OCI-LY3 (cell line): ENCODE measurements at regions not wholly inside any gene's neighbourhood (a gene's known extent, or its start where the extent isn't known, plus 50 kb on each side); places are given as distances from the start of the nearest gene placed in this dataset.
"Not testable (repeated sequence)": the region's sequence is repeated elsewhere in the genome, so short reads cannot be mapped to it uniquely, and the experiment has no call there.

ENCODE experiments used
- H2AFZ ChIP-seq: fragments of 200-600, 300-600 bp; shearing (Covaris generic); 2 replicates; pipeline ENCODE4 v1.6.0; 2014; ENCODE audit warnings: antibody characterized with exemption, low read depth, low read length
- H3K27ac ChIP-seq: fragments of 200-600, 300-600 bp; sonication (generic); 2 replicates; pipeline ENCODE4 v1.5.1; 2014; ENCODE audit warnings: mild to moderate bottlenecking, low read length, moderate library complexity, mixed read lengths
- H3K27me3 ChIP-seq: fragments of 200-600, 300-600 bp; sonication (generic); 2 replicates; pipeline ENCODE4 v1.6.1; 2014; ENCODE audit warnings: low read depth, low read length, mixed read lengths
- H3K36me3 ChIP-seq: fragments of 200-600, 300-600 bp; sonication (generic); replicated peaks from 2 replicates; pipeline ENCODE3; 2014; ENCODE audit warnings: low read depth, low read length, mixed read lengths
- H3K4me1 ChIP-seq: fragments of 300-600, 200-600 bp; sonication (generic); 2 replicates; pipeline ENCODE4 v1.6.1; 2014; ENCODE audit warnings: low read length, mixed read lengths
- H3K4me2 ChIP-seq: fragments of 200-600, 300-600 bp; sonication (generic); 2 replicates; pipeline ENCODE4 v1.6.1; 2014; ENCODE audit warnings: low read length, mixed read lengths
- H3K4me3 ChIP-seq: fragments of 300-600, 200-600 bp; sonication (generic); 2 replicates; pipeline ENCODE4 v1.5.1; 2014; ENCODE audit warnings: antibody characterized with exemption, mild to moderate bottlenecking, low read length, moderate library complexity
- H3K79me2 ChIP-seq: fragments of 300-600, 200-600 bp; shearing (Covaris generic); 2 replicates; pipeline ENCODE4 v1.6.1; 2014; ENCODE audit warnings: mild to moderate bottlenecking, low read length, mixed read lengths
- H3K9ac ChIP-seq: fragments of 300-600, 200-600 bp; shearing (Covaris generic); 2 replicates; pipeline ENCODE4 v1.6.0; 2014; ENCODE audit warnings: mild to moderate bottlenecking, low read length, moderate library complexity
- H3K9me3 ChIP-seq: fragments of 200-600, 300-600 bp; shearing (Covaris generic); 2 replicates; pipeline ENCODE4 v1.6.1; 2014; ENCODE audit warnings: low read length, mixed read lengths; ENCODE audit not compliant: insufficient read depth
- H4K20me1 ChIP-seq: fragments of 200-600, 300-600 bp; sonication (generic); 2 replicates; pipeline ENCODE4 v1.6.1; 2016; ENCODE audit warnings: low read length, mixed read lengths; ENCODE audit not compliant: insufficient read depth
- CTCF ChIP-seq: fragments of 200-600, 300-600 bp; sonication (generic); IDR thresholded peaks from 2 replicates; pipeline ENCODE4 v1.5.1; 2014; ENCODE audit warnings: antibody characterized with exemption, low read length, low read depth
- EZH2phosphoT487 ChIP-seq: fragments of 200-600 bp; shearing (Covaris generic); IDR thresholded peaks from 2 replicates; pipeline ENCODE4 v1.6.1; 2018; ENCODE audit warnings: antibody characterized with exemption, mixed run types, low read depth

GRCh38 chrX:34270434-34270833 is 138.3 kb upstream of the FAM47A start:
- H3K27ac ChIP-seq: no peak overlapping the region
- no peaks in the 10 kb centered on the region for H3K36me3 ChIP-seq
- TF ChIP-seq CTCF (no peak), EZH2phosphoT487 (no peak)
- no peak overlapping the region for H2AFZ ChIP-seq
- H3K4me2 ChIP-seq: no peak overlapping the region
- no peak overlapping the region for H3K4me3 ChIP-seq
- no peaks in the 10 kb centered on the region for H3K79me2 ChIP-seq
- no peaks in the 10 kb centered on the region for H3K27me3 ChIP-seq
- no peaks in the 10 kb centered on the region for H3K9me3 ChIP-seq
- no peaks in the 10 kb centered on the region for H4K20me1 ChIP-seq
- H3K9ac ChIP-seq: no peak overlapping the region
- H3K4me1 ChIP-seq: peaks cover 7% of the 10 kb centered on the region

GRCh38 chrX:34238896-34239295 is 106.8 kb upstream of the FAM47A start:
- H3K4me3 ChIP-seq: no peak overlapping the region
- H3K27ac ChIP-seq: no peak overlapping the region
- no peaks in the 10 kb centered on the region for H3K79me2 ChIP-seq
- H3K9ac ChIP-seq: no peak overlapping the region
- no peaks in the 10 kb centered on the region for H4K20me1 ChIP-seq
- no peak for TF ChIP-seq CTCF
- TF ChIP-seq EZH2phosphoT487: no peak
- no peak overlapping the region for H2AFZ ChIP-seq
- H3K9me3 ChIP-seq: no peaks in the 10 kb centered on the region
- H3K27me3 ChIP-seq: no peaks in the 10 kb centered on the region
- no peaks in the 10 kb centered on the region for H3K36me3 ChIP-seq
- no peak overlapping the region for H3K4me2 ChIP-seq
- no peaks in the 10 kb centered on the region for H3K4me1 ChIP-seq

GRCh38 chrX:34230156-34230555 is 98.0 kb upstream of the FAM47A start:
- H3K4me1 ChIP-seq, H2AFZ ChIP-seq, H3K9me3 ChIP-seq, H3K4me2 ChIP-seq, H3K4me3 ChIP-seq, H3K79me2 ChIP-seq, H3K9ac ChIP-seq, H3K27me3 ChIP-seq, H4K20me1 ChIP-seq, H3K36me3 ChIP-seq, H3K27ac ChIP-seq: not testable (repeated sequence)

- no peaks in the 10 kb centered on the region for H3K9me3 ChIP-seq
- no peaks in the 10 kb centered on the region for H3K4me1 ChIP-seq
- no peaks in the 10 kb centered on the region for H3K36me3 ChIP-seq
- no peak overlapping the region for H3K4me3 ChIP-seq
- H3K79me2 ChIP-seq: no peaks in the 10 kb centered on the region
- H4K20me1 ChIP-seq: no peaks in the 10 kb centered on the region
- H3K27me3 ChIP-seq: no peaks in the 10 kb centered on the region
- TF ChIP-seq EZH2phosphoT487 (no peak), CTCF (no peak)
- no peak overlapping the region for H3K4me2 ChIP-seq
- no peak overlapping the region for H2AFZ ChIP-seq
- no peak overlapping the region for H3K27ac ChIP-seq
- H3K9ac ChIP-seq: no peak overlapping the region
These were observed 95.7 kb upstream of the FAM47A start for GRCh38 chrX:34227804-34228203.

GRCh38 chrX:34223574-34223973 is 91.5 kb upstream of the FAM47A start:
- H3K4me1 ChIP-seq: peaks cover 15% of the 10 kb centered on the region
- no peak overlapping the region for H3K27ac ChIP-seq
- no peaks in the 10 kb centered on the region for H4K20me1 ChIP-seq
- H3K36me3 ChIP-seq: no peaks in the 10 kb centered on the region
- no peak overlapping the region for H3K4me2 ChIP-seq
- no peak overlapping the region for H3K4me3 ChIP-seq
- no peak overlapping the region for H2AFZ ChIP-seq
- H3K9me3 ChIP-seq: no peaks in the 10 kb centered on the region
- H3K27me3 ChIP-seq: no peaks in the 10 kb centered on the region
- TF ChIP-seq CTCF: no peak
- TF ChIP-seq EZH2phosphoT487: no peak
- no peaks in the 10 kb centered on the region for H3K79me2 ChIP-seq
- H3K9ac ChIP-seq: no peak overlapping the region
